Esophagus mucosa (tissue), 1 donor: ENCODE measurements at regions not wholly inside any gene's neighbourhood (a gene's known extent, or its start where the extent isn't known, plus 50 kb on each side); places are given as distances from the start of the nearest gene placed in this dataset.

Experiments
- ATAC-seq: fragments of 200-7000 bp; cut with Tn5 transposase; one replicate; pipeline ENCODE4 v1.9.1; 2020
- donor health status: DM: yes; HTN: yes; CAD: no.

DNA sequence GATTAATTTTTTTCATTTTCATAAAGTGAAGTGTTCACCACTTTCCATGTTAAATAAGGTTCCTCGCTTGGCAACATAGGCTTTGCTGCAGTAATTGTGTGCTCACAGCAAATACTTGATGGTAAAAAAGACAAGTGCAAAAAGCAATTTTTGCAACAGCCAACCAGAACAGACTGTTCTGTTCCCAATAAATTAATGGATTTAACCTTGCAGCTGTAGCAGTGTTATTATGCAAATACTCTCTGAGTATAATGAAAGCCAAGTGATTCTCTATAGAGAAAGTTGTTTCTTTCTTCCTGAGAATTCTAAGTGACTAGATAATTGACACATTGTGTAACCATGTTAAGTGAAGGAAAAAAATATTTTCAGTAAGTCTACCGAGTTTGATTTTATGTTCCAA lies 183.7 kb upstream of the NAALADL2 start:
- no peak for ATAC-seq

DNA sequence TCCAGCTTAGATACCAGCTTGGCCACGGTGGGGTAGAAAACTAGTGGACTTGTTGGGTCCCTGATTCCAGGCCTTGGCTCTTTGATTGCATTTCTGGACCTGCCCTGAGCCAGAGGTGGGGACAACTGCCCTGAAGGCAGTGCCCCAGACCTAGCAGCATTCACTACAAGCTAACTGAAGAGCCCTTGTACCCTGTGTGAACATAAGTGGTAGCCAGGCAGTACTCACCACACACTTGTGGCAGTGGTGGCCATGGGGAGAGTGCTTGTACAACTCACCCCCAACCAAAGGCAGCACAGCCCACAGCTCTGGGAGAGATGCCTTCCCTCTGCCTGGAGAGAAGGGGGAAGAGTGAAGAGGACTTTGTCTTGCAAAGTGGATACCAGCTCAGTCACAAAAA lies 177.3 kb upstream of the NAALADL2 start:
- no peak for ATAC-seq

DNA sequence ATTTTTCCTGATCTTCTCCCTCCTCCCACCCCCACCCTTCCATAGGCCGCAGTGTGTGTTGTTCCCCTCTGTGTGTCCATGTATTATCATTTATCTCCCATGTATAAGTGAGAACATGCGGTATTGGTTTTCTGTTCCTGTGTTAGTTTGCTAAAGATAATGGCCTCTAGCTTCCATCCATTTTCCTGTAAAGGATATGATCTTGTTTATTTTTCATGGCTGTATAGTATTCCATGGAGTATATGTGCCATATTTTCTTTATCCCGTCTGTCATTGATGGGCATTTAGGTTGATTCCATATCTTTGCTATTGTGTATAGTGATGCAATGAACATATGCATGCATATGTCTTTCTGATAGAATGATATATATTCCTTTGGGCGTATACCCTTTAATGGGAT lies 173.3 kb upstream of the NAALADL2 start:
- no peak for ATAC-seq

DNA sequence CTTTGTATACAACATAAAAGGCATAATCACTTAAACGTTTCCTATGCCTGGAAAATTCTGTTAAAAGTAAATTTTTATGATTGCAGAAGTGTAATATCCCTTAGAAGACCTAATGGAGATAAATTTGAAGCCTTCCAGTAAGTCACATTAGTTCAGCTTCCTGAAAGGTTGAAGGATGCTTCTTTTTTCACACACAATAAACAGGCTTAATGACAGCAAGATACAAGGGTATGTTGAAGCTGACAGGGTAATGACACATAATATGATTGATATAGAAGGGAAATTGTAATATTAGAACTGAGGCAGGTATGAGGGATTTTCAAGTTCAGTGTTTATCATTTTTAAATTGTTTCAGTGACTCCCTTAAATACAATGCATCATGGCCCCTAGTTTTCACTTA lies 161.8 kb upstream of the NAALADL2 start:
- no peak for ATAC-seq

DNA sequence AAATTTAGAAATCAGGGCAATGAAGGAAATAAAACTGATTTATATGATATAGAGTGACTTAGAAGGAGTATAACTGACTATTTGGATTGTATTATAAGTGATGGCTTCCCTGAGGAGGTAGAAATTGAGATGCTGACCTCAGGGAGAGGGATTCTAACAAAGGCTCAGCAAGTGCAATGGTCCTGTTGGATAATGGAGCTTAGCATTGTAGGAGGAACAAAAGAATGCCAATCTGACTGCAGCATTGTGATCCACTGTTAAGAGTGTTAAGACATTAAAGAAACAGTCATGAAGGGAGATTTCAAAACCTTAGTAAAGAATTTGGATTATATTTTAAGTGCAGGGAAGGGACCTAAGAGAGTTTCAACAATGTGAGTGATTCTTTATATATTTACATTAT lies 158.4 kb upstream of the NAALADL2 start:
- ATAC-seq: no peak

DNA sequence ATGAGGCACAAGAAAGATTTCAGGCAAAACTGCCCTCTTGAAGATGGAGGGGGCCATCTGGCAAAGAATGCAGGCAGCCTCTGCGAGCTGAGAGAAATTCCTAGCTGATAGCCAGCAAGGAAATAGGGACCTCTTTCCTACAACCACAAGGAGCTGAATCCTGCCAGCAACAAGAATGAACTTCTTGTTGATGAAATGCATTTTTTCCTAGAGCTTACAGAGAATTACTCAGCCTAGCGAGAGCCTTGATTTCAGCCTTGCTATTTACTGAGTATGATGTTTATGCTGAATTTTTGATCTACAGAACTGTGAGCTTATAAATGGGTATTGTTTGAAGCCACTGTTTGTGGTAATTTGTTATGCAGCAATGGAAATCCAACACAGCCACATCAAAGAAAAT lies 148.5 kb upstream of the NAALADL2 start:
- no peak for ATAC-seq

DNA sequence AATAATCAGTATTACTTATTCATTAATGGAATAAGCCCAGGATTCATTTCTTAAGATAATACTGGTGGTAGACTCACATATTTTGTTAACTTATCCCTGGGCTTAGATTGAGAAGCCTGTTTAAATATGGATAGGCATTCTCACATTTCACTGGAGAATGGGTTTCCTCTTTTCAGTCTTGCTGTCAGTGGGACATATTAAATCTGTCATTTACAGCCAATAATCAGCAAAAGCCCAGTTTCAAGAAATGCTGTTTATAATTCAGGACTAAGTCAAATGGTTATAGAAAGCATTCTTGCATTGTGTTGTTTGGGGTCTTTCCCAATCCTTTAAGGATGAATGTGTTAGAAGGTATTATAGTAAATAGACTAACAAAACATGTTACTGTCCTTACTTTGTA lies 143.7 kb upstream of the NAALADL2 start:
- no peak for ATAC-seq

DNA sequence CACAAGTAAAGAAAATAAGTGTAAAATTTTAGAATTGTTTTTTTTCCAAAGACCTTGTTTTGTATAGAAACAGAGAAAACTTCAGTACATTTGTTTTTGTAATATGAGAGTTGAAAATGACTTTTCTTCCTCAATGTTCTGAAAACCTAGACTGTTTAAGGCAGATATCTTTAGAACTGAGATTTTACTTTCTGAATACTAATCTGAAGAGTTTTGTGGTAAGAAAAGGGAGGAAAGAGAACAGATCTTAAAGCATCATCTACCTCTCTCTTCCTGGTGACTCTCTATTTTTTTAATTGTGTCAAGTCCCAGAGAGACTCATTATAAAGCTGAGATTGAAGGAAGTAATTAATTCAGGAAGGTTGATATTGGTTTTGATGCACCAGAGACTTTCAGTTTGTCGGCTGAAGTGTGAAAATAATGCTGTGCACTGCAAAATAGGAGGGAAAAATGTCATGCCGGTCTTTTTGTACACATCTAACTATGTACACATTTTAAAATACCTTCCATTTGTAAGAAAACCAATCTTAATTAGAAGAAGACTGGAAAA lies 142.1 kb upstream of the NAALADL2 start:
- ATAC-seq: no peak

DNA sequence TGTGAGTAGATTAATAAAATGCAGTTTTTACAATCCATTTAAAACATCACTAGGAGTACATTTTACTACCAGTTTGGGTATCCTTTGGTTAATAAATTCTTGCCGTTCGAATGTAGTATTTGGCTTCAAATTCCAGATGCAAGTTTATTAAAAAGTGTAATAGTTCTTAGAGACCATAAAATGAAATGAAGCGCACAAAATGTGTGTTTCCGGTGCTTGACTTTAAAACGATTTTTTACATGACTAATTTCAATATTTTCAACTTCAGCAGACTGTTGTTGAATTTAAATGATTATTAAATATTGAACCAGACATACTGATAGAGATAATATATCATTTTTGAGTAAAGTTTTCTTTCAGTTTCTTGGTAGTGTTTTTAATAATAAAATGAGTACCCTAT lies 138.4 kb upstream of the NAALADL2 start:
- ATAC-seq: no peak

DNA sequence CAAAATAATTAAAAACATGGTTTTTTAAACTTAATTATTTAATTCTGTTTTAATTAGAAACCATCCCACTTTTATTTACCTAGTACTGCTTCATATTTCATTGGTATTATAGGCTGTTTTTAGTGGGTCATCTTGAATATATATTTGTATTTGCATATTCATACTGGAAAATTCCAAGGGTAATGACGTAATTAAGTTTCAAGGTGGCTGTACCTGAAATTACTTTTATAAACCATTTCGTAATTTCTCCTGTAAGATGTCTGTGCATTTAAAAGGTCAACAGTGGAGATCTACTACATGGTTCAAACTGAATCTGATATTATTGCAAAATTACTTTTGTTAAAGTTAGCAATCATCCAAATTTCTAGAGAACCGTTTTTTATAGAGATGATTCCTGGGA lies 133.8 kb upstream of the NAALADL2 start:
- no peak for ATAC-seq

DNA sequence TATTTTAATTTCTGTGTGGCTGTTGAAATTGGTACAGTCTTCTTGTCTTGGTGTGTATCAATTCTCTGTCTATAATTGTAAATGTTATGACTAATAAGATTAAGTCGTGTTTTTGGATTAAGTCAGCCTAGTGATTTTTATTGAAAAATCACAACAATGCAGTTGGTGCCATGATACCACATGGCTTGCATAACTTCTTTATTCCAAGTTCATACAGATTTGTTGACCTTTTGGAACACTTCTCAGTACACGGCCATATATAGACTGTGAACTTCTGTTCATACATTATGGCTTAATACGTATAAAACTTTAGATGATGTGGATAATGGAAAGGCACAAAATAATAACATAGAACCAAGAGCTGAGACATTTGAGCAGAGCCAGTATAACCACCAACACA lies 121.2 kb upstream of the NAALADL2 start:
- no peak for ATAC-seq

DNA sequence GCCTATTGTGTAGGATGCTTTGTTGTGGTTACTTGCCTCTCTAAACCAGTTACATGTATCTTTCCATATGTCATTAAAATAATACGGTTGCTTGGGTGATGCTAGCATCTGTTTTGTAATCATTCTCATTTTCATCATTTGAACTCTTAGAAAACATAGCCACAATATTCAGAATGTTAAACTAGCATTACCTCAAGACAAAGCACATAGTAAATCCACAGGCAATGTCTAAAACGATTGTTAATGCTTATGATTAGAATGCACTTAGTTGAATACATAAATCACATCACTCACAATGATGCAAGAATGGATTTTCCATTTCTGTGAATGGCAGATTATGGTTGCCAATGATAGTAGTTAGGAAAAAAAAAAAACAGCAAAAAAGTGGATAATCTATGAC lies 110.0 kb upstream of the NAALADL2 start:
- ATAC-seq: no peak

DNA sequence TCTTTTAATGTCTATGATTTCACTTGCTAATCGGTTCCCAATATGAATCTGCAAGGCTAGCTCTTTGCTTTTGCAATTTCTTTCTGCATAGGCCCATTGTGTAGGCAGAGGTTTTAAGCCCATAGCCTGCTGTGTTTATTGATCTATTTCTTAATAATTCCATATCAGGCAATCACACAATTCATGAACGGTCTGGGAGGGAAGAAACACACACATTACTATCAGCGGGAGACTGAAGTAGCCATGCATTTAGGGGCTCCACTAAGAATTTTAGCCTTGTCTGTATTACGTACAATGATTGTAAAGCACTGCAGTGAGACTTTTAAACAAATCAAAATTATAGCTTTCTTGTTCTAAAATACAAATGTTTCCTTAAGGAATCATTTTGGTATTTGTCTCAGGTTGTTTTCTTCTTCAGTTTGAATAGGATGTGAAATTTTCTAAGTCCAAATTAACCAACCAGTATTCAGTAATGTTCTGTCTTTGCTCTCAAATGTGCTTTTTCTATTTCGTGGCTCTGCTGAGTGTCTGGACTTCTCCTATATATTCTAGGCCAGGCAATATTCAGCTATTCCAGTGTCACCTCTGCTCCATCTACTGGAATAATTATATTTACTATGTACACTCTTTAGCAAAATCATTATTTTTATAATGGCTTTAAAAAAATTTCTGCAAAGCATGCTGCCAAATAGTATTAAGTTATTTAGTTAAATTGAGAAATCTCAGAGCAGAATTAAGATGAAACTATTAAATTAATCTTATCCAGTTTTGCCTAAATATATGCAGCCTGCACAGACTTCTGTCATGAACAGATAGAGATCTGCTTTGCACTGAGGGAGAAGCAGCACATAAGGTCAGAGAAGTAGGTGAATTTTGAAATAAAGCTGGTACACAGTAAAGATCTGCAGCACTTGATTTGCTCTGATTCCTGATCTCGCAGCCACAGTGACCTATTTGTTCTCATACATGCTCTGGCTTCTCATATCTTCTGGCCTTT lies 103.0 kb upstream of the NAALADL2 start:
- ATAC-seq: no peak

DNA sequence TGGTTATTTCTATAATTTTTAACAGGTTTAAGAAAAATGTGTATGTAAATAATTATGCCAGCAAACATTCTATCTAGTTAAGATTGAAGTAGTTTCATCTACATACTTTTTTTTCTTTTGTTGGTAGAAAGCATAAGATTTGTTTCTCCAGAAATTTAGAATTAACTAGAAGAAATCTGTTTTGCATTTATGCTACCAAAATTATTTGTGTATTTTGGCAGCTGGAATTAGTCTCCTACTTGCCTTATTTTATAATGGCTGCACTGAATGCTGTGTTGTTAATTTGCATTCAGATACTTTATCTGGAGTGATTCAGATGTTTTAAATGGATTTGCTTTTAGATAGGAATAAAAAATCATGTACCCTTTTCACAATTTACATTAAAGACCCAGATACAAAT lies 100.2 kb upstream of the NAALADL2 start:
- ATAC-seq: no peak

DNA sequence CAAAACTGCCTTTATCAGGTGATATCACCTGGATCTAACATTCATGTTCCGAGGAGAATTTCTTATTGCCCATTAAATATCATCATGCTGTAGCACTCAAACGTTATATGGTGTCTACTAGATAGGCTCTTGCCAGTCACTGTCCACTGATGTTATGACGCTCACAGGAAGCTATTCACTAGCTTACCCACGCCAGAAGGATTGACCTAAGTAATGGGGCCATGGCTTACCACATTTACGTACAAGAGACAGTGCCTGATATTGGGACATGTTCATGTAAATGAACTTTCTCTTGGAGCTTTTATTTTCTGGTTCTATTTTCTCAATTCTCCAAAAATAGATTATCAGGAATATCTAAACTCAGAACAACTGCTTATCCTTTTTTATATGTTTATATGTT lies 91.7 kb upstream of the NAALADL2 start:
- ATAC-seq: no peak

DNA sequence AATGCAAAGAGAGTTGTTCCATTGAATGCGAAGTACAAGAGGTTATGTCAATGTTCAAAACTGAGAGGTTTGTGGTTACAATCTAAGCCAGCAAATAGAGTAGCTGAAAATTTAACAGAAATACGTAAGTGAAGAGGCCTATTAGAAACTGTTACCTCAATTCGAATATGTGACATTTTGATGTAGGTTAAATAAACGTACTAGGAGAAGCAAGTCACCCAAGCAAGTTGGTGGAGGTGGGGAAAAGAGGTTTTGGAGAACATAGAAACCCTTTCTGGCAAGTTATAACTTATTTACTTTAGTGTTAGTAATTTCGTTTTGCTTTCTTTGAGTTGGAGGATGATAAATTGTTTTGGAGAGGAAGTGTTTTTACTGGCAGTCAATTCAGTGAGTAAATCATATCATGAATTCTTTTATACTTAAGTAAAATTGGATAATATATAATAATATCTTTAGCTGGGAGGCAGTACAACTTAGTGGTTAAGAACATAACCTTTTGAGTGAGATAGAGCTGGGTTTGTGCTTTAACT lies 91.2 kb upstream of the NAALADL2 start:
- no peak for ATAC-seq

DNA sequence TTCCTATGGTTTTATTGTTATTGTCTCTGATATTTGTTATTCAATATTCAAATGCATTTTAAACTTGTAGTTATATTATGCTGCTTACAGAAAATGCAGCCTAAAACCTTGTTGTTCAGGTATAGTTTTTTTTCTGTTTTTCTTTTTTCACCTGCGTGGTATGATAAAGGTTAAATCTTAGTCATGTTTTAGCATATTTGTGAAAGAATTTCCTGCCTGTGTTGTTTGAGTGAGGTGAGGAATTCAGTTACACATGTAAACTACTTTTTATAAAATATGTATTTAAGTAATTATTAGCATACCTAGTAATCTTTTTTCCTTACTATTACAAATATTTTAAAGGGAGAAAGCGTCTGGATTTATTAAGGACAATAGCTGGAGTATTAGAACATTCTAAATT lies 90.0 kb upstream of the NAALADL2 start:
- no peak for ATAC-seq

DNA sequence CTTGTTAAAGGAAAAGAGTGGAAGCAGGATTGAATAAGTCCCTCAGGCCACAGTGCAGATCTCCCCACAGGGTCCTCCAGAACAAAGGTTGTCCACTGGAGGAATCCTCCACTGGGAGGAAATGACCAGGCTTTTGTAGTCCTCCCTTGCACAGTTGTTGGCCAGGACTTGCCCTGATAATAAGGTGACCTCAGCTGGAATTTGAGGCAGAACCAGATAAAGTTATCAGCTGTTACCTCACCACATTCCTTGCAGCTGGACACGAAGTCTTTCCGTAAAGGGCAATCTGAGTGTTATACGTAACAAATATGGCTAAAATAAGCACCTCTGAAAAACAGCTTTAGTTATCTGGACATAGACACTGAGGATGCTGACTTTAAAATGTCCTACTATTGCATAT lies 83.5 kb upstream of the NAALADL2 start:
- ATAC-seq: no peak

DNA sequence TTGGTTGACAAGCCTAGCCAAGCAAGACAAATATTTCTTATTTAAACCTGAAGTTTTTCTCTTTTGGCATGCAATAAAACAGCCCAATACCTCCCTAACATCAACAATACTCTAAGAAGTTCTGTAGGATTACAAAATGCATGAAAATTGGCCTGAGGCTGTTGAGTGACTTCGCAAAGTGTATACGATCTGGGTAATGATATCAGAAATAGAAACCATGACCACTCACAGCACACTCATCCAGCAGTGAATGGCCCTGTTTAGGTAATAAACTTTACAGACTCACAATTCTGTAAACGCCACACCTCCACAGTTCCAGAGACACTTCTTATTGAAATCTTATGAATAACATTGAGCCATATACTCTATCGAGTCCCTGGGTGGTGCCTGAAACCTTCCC lies 83.0 kb upstream of the NAALADL2 start:
- ATAC-seq: no peak

DNA sequence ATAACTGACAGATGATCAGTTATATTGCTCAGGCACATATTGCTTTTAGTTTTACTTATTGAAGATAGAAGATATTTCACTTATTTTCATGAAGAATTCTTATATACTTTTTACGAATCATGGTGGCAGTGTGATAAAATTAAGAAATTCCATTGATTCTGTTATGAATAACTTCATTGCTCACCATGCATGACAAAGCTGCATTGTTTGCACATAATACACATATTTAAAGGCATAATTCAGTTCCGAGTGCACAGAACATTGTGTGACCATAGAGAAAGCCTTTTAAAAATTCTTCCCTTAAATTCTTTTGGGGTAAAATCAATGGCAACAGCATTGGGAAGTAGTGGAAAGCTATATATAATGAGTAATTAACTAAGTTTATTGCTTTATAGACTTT lies 82.5 kb upstream of the NAALADL2 start:
- no peak for ATAC-seq

DNA sequence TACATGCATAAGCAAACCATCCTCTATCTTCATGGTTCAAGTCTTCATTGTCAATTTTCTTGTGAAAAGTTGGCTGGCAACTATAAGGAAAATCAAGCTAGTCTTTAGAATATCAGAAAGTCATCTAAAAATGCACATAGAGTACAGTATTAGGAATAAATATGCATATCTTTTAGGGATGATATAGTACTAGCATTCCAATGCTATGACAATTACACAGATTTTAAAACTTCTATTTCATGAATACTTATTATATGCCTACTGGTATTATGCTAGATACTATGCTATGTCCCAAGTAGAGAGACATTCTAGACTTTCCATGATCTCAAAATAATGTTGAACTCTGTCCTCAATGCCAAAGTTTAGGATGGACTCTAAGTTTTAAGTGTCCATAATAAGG lies 81.3 kb upstream of the NAALADL2 start:
- ATAC-seq: no peak

DNA sequence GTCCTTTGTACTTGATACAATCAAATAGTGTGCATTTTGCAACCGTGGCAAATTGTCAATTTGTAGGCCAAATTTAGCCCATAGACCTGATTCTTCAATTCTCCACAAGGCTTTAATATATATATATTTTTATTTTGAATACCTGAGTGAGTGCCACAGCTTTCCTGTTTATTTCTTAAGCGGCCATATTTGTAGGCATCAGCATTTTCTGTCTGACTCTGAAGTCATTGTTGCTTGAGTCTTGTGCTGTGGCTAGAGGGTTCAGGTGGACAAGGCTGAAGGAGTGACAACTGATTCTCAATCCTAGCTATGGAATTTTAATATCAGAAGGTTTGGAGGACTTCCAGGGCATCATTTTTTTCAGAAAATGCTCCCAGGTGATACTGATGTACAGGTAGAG lies 75.6 kb upstream of the NAALADL2 start:
- ATAC-seq: no peak

DNA sequence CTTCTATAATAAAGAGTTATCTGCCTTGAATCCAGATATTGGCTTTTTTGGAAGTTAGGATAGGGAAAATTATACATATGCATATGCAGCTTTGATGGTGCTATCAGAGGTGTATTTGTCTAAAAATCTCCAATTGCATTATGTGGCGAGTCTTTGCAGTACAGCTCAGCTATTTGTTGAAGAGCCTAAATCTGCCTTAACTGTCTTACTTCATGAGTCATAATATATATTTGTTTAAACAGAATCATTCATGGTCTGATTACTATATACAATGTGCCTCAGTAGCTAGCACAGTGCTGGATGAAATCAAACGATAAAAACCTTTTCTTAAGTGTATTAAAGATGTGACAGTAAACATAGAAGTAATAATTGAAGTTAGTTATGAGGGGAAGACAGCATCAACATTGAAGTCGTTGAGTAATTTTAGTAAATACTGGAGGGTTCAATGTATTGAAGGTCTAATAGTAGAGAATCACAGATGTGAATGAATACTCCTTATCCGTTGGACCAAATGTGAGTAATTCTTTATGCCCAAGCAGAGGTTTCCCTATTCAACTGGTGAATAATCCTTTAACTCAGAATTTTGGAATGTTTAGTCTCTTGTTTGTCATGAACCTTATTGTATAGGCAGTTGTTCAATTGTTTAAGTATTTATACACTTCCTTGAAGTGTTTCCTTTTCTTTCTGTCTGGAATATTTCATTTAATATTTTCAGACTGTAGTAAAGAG lies 74.8 kb upstream of the NAALADL2 start:
- no peak for ATAC-seq

DNA sequence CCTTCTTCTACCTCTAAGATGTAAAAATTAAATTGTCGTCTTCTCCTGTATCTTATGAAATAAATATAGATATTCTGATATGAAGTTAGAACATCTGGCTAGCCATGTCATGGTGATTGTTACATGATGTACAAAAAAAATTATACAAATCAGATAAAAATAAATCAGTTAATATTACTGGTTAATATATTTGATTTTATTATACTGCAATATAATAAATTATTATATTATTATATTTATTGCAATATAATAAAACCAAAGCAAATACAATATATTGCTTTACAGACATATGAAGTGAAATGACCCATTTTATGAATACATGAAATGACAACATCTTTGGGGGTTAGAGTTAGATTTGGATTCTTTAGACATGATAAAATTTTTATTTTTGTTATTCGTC lies 72.3 kb upstream of the NAALADL2 start:
- no peak for ATAC-seq
